GM18517 (cell line): ENCODE measurements at regions not wholly inside any gene's neighbourhood (a gene's known extent, or its start where the extent isn't known, plus 50 kb on each side); places are given as distances from the start of the nearest gene placed in this dataset.

Source experiments
- ATAC-seq: cut with Tn5 transposase; IDR thresholded peaks from one replicate; pipeline ENCODE4 v1.9.1; 2021; ENCODE audit warnings: mild to moderate bottlenecking, moderate library complexity; ENCODE audit not compliant: unreplicated experiment

DNA sequence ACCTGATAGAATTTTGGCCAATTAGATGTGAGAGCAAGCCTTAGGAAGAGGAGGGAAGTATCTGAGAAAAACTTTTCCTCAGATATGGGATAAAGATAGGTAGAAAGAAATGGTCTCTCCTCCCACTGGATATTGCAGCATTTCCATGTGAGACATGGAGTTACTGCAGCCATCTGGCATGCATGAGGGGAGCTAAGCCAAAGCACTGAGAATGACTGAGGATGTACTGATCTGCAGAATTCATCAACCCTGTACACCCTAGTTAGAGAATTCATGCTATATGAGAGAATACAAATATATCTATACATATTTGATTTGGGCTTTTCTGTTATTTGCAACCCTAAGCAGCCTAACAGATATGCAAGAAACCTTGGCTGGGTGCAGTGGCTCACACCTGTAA lies 52.5 kb upstream of the RPL34 start:
- ATAC-seq = no peak

DNA sequence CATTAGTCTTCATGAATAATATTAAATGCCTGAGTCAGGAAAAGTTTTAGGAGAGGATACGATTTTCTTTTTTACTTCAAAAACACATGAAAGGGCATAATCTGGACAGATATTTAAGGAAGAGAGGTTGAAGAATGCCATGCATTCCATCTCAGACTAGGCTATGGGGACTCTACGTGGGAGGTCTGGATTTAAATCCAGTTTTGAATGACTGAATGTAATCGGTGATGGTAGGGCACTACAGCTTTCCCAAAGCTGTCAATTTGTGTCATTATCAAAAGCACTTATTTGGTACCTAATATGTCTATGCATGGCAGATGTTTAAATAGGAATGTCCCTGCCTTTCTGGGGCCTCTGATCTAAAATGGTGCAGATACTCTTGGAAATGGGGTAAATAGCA lies 59.3 kb upstream of the RPL34 start:
- no peak for ATAC-seq

DNA sequence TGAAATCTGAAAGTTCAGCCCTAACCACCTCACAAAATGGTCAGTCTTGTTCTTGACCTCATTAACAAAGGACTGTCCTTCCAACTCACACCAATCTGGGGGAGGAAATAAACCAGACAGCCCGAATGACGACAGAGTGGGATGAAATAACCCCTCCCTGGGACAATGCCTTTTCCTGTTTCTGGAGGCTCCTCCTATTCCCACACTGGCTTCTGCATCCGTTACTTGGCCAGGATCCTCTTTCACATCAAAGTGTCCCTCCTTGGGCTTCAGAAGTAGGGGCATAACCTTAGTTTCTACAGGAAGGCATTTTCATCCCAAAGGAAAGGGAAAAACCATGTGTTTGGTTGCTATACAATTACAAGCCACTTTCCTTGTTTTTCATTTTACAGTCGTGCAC lies 59.8 kb upstream of the RPL34 start:
- ATAC-seq = no peak

DNA sequence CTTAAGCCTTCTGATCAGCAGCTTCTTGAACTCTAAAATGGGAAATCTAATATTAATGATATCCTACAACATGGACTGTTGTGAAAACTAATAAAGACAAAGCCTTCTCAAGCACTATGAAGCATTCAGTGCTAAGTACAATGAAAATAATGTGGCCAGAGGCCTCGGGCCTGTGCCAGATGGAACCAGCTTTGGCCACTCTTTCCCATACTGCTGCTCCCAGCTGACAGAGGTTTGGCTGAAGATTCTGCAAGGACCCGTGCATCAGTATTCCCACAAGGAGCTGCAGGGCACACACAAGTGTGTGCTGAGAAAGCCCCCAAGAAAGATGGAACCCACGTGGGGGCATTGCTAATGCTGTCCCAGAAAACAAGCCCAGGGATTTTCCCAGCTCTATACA lies 60.5 kb upstream of the RPL34 start:
- no peak for ATAC-seq

DNA sequence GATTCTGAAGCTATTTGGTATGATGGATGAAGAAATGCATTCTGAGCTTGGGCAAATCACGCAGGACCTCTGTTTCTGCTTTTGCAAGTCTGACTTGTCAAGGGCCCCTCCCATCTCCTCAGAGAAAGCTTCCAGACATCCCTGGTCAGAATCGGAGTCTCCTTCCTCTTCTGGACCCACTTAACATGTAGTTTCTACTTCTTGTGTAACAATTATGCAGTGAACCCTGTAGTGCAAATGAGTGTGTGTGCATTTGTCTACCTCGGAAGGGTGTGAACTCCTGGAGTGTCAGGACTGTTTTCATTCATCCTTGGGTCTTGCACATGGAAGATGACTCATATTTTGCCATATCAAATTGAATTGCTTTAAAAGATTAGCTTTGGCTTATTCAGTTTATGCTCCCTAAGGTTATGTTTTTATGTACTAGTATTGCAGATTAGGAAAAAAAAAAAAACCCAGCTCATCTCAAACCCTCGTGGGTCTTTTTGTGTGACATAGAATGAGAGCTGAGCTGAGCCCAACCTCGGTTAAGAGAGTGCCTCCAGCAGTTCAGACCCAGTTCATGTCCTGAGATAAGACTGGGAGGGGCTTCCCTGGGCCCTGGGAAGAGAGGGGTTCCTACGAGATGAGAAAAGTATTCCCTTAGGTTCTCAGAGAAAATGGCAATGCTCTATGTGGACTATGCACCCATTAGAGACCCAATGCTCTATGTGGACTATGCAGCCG lies 61.1 kb upstream of the RPL34 start:
- ATAC-seq = no peak

DNA sequence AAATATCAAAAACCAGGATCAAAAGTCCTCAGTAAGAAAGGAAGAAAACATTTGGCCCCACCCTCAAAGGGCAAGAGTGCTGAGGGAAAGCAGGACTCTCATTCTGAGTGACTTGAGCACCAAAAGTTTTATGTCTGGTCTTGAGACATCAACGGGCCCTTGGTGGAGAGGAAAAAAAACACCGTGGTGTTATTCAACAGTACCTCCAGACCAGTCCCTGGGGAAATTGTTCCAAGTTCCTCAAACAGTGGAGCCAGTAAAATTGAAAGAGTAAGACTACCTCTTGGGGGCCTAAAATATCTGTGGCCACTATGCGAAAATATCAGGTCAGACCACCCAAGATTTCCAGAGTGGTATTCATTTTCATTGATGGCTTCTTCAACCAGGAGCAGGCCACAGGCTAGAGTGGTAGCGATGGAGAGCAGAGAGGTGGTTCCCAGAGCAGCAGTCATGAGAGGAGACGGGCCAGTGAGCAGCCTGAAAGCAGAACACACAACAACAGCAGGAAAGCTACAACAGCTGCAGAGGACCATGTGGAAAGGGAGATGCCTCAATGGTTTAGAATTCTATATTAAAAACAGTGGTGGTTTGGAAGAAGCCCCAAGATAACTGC lies 63.7 kb upstream of the RPL34 start:
- no peak for ATAC-seq

DNA sequence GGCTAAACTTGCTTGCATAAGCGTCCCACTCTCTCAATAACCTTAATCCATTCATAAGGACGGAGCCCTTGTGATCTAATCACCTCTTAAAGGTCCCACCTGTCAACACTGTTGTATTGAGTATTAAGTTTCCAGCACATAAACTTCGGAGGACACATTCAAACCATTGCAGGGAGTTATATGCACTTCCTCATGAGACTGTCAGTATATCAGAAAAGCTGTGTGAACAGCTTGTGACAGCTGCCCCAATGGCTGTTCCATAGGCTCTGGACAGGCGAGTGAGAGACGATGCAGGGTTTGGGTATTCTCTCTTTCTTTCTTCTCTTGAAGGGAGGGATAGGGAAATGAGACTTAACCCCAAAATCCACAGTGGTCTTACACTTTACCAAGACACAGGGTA lies 64.2 kb upstream of the RPL34 start:
- no peak for ATAC-seq

DNA sequence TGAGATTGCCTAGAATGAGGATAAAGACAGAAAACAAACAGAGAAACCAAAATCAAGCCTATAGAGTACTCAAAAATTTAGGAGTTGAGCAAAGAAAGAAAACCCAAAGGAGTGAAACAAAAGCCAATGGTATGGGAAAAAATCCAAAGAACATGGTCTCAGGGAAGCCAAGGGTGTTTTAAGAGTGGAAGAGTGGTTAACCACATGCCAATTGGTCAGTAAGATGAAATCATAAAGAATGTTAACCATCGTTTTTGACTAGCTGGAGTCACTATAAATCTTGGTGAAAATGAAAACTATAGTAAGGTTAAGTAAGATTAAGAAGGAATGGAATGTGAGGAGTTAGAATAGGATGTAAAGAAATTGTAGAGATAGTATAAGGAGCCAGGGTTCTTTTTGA lies 64.7 kb upstream of the RPL34 start:
- no peak for ATAC-seq

DNA sequence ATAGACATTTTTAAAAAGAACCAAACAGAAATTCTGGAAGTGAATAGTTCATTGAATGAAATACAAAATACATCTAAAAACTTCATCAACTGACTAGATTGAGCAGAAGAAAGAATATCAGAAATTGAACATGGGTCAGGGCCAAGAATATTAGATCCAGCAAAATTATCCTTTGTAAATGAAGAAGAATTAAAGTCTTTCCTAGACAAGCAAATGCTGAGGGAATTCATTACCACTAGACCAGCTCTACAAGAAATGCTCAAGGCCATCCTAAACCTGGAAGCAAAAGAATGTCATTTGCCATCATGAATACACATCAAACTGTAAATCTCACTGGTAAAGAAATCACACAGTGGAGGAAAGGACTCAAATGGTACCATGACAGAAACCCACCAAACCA lies 72.7 kb upstream of the RPL34 start:
- no peak for ATAC-seq

DNA sequence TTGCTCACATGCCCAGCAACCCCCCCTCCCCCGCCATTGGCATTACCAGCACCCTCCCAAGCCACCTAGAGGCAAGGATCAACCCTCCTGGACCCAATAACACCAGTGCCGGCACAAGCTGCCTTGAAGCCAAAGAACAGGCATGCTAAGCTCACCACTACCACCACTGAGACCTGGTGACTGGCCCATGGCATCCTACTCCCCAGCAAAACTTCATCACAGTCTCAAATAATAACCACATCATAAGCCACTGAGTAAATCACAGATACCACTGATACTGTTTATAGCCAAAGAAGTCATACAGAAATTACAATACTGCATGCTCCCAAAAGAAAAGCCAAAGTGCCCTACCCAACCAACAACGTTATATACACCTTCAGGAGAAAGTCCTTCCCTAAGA lies 73.6 kb upstream of the RPL34 start:
- no peak for ATAC-seq

DNA sequence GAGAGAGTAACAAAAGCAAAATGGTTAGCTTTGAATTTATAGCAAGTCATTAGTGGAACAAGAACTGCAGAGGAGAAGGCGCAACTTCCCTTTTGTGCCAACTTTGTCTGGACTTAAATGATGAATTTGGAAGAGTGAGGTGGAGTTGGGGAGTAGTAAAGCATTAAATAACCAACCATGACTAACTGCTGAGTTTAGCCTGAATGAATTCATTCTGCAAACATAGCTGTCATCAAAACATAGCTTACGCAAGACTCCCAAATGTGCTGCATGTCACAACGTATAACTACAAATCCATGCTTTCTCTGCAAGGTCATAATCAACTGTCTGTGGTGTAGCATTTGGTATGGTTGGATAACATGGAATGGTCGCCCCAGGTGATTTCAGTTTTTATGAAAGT lies 75.9 kb upstream of the RPL34 start:
- ATAC-seq = no peak

DNA sequence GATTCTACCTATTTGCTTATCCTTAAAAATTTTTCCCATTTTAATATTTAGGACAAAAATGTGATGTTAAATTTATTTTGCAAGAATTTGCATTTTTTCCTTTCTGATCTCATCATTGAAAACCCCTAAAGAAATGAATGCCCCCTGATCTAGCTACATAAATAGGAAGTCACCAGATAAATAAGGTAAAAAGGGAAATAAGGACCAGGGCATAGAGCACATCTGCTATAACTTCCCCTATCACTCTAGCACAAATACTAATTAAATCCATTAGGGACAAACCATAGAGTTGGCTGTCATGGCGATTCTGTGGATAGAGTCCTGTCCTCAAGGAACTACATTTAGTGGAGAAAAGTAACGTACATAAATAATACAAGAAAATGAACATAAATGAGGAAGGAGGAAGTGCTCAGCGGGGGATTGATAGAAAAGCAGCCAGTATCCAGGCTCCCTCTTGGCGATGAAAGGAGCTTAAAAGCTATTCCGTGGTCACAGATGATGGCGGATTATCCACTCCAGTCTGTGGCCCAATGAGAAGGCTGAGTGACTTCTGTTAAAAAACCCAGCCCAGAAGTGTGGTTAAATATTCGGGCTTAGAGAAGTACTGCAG lies 76.9 kb upstream of the RPL34 start:
- ATAC-seq = no peak

DNA sequence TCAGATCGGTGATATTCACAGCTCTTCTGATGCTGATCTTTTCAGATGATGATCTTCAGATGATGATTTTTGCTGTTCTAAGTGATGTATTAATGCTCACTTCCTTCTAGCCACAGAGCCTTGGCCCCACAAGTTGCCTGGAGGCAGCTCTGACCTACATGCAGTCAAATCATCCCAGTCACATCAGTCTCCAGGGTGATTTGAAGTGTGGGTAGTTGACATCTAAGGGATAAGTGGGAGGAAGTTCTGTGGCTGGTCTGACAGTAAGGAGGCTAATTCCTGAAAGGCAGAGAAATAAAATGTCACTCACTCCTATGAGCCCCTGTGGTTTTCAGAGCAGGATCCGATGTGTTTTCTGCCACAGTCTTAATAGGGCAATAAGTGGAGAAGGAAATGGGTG lies 79.8 kb upstream of the RPL34 start:
- no peak for ATAC-seq

DNA sequence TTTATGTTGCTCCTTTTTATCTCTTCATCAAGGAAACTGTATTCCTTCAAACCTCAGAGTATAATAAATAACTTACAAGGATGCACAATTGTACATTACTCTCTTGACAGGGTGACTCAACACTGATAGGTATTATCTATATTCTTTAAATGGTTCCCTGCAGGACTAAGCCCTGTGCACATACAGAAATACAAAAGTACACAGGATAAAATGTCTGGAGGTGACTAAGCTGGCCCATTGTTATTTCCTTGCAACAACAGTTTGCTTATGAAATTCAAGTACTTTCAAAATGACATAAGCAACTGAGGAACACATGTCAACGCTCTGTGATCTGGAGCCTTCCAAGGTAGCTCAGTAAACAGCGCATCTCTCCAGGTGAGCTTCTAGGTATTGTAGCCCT lies 83.8 kb upstream of the RPL34 start:
- ATAC-seq = no peak

DNA sequence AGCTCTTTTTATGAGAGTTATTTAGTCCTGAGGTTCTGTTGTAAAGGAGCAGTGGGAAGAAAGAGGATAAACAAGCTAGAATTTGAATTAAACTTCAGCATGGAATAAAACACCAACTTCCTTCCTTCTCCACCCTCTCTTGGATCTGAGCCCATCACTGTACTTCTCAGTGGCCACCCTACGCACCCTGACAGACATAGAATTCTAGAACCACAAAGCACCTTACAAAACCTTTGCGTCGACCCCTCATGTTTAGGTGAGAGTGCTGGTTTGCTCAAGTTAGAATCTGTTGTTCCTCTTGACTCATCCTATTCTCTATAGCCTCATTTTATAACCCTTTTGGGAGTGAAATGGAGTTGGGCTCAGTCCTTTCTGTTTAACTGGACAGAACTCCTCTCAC lies 84.6 kb upstream of the RPL34 start:
- no peak for ATAC-seq

DNA sequence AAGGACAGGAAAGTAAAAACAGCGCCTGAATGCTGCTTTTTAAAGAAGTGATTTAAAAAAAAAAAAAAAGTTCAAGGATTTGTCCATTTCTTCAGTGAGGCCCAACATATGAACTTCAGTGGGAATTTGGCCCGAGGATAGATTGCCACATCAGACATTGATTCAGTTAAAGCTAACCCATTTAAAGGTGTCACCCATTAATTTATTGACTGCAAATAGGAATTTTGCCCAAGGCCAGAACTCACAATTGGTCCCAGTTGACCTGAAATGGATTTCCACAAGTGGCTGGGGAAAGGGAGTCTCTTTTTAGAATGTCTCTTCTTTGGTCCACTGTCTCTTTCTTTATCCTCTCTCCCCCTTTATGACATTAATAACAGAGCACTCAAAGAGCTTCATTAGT lies 86.5 kb upstream of the RPL34 start:
- ATAC-seq = no peak

DNA sequence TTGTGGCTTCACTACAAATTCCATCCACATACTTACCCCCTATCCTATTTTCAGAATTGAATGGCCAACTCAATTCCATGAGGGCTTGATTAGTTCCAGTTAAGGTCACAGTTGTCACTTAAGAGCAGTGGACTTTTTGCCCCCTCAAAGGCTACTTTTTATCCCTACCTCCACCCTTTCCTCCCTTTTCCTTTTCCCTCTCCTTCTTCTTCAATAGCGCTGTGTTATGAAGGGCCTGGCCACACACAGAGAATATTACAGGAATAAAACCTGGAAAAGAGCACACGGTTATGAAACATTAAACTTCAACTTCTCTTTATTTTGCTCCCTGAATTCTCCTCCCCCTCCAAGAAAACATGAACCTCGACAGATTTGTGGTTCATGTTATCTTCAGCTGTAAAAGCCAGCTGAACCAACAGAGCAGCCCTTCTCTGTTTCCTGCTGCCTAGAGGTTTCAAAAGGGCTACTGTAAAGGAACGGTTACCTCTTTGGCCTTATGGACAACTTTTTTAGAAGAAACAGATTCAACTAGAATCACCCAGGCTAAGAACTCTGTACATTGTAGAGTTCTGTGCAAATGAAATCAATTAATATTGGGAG lies 87.0 kb upstream of the RPL34 start:
- ATAC-seq = no peak

DNA sequence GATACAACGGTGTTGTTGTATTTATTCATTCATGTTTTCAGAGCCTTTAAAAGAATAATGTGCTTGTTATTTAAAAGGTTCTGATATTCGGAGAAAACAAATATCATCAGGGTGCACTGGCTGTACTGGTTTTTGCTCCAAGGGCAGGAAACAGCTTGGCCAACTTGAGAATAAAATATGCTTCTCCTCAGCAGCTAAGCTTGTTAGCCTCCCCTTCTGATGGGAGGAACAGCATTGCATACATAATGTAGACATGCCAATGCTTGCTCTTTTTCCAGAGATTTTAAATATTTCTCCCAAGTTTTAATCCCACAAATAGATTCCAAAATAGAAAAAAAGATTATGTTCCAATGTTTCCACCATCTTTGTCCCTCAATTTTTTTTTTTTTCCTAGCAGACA lies 87.6 kb upstream of the RPL34 start:
- no peak for ATAC-seq

DNA sequence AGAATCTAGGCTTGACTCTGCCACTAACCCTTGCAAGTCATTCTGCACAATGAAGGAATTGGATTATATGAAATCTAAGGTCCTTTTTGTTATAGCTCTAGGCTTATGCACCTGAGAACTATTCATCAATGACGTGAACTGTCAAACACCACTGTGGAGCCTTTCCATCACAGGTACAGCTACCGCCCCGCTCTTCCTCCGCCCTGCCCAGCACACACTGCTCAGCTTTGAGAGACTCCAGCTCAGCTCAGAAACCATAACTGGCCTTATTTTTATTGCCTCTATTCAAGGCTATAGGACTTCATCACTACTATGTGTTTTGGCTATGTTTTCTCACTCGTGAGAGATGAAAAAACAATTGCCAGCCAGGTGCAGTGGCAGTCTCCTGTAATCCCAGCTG lies 88.2 kb upstream of the RPL34 start:
- ATAC-seq = no peak

DNA sequence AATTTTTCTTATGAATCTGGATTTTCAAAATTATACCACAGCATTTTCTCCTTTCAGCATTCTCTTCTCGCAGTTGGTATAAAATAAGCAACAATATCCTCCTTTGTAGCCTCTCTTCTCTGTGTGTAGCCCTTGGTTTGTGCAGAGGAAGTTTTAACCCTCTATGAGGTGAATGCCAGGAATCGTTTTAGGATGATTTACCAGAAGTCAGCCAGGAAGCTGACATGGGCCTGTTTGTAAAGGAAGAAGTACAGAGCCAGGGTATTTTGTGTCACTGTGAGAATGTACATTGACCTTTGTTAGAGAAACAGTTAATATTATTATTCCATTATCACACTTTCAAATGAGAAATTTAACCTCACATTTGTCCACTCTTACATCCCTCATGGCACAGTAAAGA lies 88.9 kb upstream of the RPL34 start:
- no peak for ATAC-seq

DNA sequence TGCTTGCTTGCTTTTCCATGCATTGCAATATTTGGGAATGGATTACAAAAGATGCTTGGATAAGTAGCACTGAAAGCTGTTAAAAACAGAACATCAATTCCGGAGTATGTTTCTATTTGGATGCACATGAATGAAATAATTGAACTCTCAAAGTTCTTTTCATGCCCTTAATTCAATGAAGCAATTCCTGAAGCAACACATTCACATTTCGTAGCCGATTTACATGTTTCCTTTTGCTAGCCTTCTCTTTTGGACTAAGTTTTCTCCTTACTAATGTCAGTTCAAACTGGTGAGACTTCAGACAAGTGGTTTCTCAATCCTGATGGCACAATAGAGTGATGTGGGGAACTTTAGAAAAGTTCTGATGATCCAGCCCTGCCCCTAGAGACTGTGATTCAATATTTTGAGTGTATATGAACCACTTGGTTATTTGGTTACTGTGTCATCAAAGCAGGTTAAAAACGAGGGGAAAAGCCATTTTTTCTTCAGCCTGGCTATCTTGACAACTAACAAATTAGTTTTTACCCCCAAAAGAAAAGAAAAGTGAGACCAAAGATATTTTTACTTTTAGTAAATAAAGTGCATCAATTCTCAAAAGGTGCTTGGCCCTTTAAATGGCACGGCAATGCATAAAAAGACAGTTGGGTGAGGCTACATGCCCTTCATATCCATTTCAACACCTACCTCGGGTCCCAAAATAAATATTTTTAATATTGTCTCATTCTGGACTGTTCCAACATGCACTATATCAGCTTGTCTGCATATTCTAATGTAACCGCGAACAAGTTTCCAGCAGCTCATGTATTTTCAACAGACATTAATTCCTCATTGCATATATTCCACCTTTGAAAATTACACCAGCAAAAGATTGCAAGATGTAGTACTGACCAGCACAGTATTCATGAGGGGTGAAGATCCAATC lies 90.1 kb upstream of the RPL34 start:
- no peak for ATAC-seq
